ENCODE measurements at regions not wholly inside any gene's neighbourhood (a gene's known extent, or its start where the extent isn't known, plus 50 kb on each side); places are given as distances from the start of the nearest gene placed in this dataset.

DNA sequence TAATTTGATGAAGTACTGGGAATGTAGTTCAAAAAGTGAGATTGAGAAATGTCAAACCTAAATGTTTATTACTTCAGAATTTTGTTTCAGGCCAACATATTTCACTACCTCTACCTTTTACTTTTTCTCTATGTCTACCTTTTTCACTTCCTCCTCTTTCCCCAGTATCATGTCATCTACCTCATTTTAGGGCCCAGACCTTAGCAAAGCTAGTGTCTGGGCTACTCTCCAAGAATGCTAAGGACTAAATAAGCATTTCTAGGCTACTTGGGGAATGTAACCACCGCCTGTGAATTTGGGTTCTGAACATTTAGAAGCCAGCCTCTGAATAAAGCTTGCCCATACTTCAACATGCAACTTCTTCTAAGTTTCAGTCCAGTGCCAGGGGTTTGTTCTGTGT, 330.4 kb downstream of the SLC4A3 start:
- no peak for TF ChIP-seq POLR2A (IDR thresholded peaks at IDR 0.05)
- TF ChIP-seq, protein P1, sequence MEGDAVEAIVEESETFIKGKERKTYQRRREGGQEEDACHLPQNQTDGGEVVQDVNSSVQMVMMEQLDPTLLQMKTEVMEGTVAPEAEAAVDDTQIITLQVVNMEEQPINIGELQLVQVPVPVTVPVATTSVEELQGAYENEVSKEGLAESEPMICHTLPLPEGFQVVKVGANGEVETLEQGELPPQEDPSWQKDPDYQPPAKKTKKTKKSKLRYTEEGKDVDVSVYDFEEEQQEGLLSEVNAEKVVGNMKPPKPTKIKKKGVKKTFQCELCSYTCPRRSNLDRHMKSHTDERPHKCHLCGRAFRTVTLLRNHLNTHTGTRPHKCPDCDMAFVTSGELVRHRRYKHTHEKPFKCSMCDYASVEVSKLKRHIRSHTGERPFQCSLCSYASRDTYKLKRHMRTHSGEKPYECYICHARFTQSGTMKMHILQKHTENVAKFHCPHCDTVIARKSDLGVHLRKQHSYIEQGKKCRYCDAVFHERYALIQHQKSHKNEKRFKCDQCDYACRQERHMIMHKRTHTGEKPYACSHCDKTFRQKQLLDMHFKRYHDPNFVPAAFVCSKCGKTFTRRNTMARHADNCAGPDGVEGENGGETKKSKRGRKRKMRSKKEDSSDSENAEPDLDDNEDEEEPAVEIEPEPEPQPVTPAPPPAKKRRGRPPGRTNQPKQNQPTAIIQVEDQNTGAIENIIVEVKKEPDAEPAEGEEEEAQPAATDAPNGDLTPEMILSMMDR (IDR thresholded peaks at IDR 0.05), result no peak
- no peaks in the 10 kb centered on the region for H3K36me3 ChIP-seq

DNA sequence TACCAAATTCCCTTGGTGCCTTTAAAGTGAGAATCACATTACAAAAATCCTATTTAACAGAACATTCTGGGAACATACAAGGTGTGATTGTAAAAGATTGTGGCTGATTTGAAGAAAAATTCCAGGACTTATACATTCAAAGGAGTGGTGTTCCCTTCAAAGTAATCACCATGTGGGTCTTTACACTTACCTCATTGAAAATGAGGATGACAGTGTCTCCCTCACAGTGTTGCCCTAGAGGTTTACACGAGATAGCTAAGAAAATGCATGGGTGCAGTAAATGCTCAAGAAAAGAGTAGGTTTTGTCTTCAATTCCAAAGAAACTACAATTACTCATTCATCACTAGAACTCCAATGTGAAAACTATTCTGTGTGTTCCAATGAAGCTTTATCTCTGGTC, 331.5 kb downstream of the SLC4A3 start:
- no peaks in the 10 kb centered on the region for H3K36me3 ChIP-seq
- no peak for TF ChIP-seq POLR2A (IDR thresholded peaks at IDR 0.05)
- TF ChIP-seq, protein P1 (IDR thresholded peaks at IDR 0.05), result no peak
- H3K27me3 ChIP-seq, result no peaks in the 10 kb centered on the region
- no peak overlapping the region for H3K27ac ChIP-seq
- no peak for DNase-seq
- peaks cover 0 to 14% (median 0%) of the 10 kb centered on the region in 3 donors for H3K9me3 ChIP-seq
- no peaks in the 10 kb centered on the region for H3K4me1 ChIP-seq
- intact Hi-C loops (cut with DNase I), result no loop called here
- no peak overlapping the region for H3K4me3 ChIP-seq
- 58% methylated on average over 1 of the region's 1 CpG for WGBS, 2 donors

More for the DNA sequence above, 330.4 kb downstream of the SLC4A3 start:
- H3K4me1 ChIP-seq, result no peaks in the 10 kb centered on the region
- intact Hi-C loops (cut with DNase I), result no loop called here
- peaks cover 0 to 14% (median 0%) of the 10 kb centered on the region in 3 donors for H3K9me3 ChIP-seq
- H3K4me3 ChIP-seq, result no peak overlapping the region
- H3K27ac ChIP-seq, result no peak overlapping the region
- no peak for DNase-seq
- 79 to 85% methylated on average over 1 of the region's 1 CpG for WGBS, 2 donors
- H3K27me3 ChIP-seq, result no peaks in the 10 kb centered on the region

DNA sequence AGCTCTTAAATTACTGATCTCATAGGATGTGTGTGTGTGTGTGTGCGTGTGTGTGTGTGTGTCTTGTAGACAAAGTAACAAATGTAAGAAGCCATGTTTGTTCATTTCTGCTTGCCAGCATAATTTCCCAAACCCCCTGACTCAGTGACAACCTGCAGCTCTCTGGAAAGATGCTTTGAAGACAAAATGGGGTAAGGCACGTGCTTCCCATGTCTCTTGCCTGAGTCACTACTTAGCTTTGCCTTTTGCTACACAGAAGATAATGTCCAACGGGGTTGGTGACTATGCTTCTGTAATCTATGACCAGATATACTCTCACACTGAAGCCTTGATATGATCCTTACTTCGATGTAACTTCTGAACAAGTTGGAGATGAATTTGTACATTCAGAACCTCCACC, 332.0 kb downstream of the SLC4A3 start:
- intact Hi-C loops (cut with DNase I), result no loop called here
- WGBS, 2 donors, result 70 to 76% methylated on average over 4 of the region's 4 CpGs

DNA sequence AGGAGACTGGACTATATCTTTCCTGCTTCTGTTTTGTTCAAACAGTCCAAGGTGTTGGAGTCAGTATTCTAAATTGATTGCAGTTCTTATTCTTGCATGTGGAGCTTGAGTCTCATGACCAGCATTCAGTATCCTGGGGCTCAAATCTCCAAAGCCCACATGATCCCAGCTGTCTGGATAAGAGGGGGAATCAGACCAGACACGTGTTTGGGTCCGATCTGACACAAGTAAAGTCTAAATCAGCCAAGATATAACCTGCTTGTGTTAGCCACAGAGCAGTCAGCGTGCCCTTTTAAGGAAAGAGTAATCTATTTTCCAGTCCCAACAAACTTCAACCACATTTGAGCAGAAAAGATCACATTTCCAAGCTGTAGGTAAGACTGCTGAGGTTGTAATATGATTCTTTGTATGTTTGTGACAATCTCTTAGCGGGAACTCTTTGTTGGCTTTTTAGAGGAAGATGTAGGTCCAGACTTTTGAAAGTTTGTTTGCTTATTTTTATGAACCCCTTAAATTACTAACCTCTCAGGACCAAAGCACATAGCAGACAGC, 334.6 kb downstream of the SLC4A3 start:
- WGBS, 2 donors, result 54 to 66% methylated on average over 4 of the region's 4 CpGs
- H3K36me3 ChIP-seq, result no peaks in the 10 kb centered on the region
- no peaks in the 10 kb centered on the region for H3K27me3 ChIP-seq
- H3K27ac ChIP-seq, result no peak overlapping the region
- DNase-seq, result no peak
- TF ChIP-seq, protein P1 (IDR thresholded peaks at IDR 0.05), result no peak
- TF ChIP-seq POLR2A (IDR thresholded peaks at IDR 0.05), result no peak
- no peak overlapping the region for H3K4me3 ChIP-seq
- peaks cover 0 to 5% (median 0%) of the 10 kb centered on the region in 3 donors for H3K9me3 ChIP-seq
- no peaks in the 10 kb centered on the region for H3K4me1 ChIP-seq
- intact Hi-C loops (cut with DNase I), result no loop called here

More for the DNA sequence above, 332.0 kb downstream of the SLC4A3 start:
- no peak overlapping the region for H3K27ac ChIP-seq
- no peaks in the 10 kb centered on the region for H3K36me3 ChIP-seq
- H3K4me3 ChIP-seq, result no peak overlapping the region
- H3K27me3 ChIP-seq, result no peaks in the 10 kb centered on the region
- H3K9me3 ChIP-seq, result peaks cover 0 to 14% (median 0%) of the 10 kb centered on the region in 3 donors
- DNase-seq, result no peak
- no peaks in the 10 kb centered on the region for H3K4me1 ChIP-seq
- no peak for TF ChIP-seq POLR2A (IDR thresholded peaks at IDR 0.05)

DNA sequence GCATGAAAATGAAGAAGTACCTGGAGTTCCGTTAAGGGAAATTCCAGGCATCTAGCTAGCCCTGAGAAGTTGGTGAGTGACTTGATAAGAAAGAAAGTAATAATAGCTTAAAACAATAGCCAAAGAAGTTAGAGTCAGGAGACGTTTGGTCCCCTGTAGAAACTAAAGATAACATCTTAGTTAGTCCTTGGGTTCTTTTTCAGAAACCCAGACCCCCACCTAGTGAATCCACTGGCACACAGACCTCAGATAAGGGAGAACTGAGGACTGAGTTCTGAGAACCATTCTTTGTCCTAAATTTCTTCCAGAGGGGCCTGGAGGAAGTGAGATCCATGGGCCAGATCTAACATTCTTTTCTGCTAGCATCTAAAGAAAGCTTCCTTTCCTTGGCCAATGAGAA, 335.4 kb downstream of the SLC4A3 start:
- no peak for DNase-seq
- Histone ChIP-seq H3K27ac (no peak overlapping the region), H3K9me3 (no peaks in the 10 kb centered on the region), H3K36me3 (no peaks in the 10 kb centered on the region), H3K27me3 (no peaks in the 10 kb centered on the region), H3K4me1 (no peaks in the 10 kb centered on the region), H3K4me3 (no peak overlapping the region)
- TF ChIP-seq POLR2A (IDR thresholded peaks at IDR 0.05), result no peak
- TF ChIP-seq, protein P1 (IDR thresholded peaks at IDR 0.05), result no peak
- WGBS, 2 donors, result 75 to 79% methylated on average over 2 of the region's 2 CpGs
- intact Hi-C loops (cut with DNase I), result no loop called here
